ENCODE measurements at regions not wholly inside any gene's neighbourhood (a gene's known extent, or its start where the extent isn't known, plus 50 kb on each side); places are given as distances from the start of the nearest gene placed in this dataset.
"Not testable (repeated sequence)": the region's sequence is repeated elsewhere in the genome, so short reads cannot be mapped to it uniquely, and the experiment has no call there.

GRCh38 chr5:50590444-50591189 lies 75.8 kb upstream of the PARP8 start:
- DNase-seq = not testable (repeated sequence)

DNA sequence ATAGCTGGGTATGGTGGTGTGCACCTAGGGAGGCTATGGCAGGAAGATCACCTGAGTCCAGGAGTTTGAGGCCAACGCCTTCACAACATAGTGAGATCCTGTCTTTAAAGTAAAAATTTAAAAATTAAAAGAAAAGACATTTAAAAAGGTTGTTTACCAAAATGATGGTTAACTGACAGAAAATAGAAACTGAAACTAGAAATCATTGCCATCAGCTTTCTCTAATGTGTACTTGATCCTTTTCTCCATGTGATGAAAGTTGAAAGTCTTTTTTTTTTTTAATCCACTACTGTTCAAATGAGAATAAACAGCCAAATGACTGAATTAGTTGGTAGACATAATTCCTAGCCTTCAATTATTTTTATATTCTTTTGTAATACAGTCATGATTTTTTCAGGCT lies 75.1 kb upstream of the PARP8 start:
- DNase-seq = not testable (repeated sequence)

GRCh38 chr5:50593681-50594080 lies 72.8 kb upstream of the PARP8 start:
- DNase-seq = no peak

GRCh38 chr5:50595199-50595598 lies 71.2 kb upstream of the PARP8 start:
- peak; percentile 10 for DNase-seq

DNA sequence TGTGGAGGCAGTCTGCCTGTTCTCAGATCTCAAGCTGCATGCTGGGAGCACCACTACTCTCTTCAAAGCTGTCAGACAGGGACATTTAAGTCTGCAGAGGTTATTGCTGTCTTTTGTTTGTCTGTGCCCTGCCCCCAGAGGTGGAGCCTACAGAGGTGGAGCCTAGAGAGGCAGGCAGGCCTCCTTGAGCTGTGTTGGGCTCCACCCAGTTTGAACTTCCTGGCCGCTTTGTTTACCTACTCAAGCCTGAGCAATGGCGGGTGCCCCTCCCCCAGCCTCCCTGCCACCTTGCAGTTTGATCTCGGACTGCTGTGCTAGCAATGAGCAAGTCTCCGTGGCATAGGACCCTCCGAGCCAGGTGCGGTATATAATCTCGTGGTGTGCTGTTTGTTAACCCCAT lies 64.9 kb upstream of the PARP8 start:
- DNase-seq = not testable (repeated sequence)

DNA sequence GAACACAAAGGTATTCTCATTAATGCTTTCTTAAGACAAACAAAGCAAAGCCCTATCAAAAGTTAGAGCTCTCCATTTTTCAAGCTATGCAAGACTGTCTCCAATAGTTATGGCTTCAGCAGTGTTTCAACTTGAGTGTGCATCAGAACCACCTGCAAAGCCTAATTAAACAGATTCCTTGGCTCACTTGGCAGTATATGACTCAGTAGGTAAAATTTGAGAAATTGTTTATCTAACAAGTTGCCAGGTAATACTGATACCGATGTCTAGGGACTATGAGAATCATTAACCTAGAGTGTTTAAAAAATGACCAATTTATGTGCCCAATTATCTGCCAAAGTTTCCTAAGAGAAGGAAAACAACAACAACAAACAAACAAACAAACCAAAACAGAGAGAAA lies 60.3 kb upstream of the PARP8 start:
- no peak for DNase-seq

DNA sequence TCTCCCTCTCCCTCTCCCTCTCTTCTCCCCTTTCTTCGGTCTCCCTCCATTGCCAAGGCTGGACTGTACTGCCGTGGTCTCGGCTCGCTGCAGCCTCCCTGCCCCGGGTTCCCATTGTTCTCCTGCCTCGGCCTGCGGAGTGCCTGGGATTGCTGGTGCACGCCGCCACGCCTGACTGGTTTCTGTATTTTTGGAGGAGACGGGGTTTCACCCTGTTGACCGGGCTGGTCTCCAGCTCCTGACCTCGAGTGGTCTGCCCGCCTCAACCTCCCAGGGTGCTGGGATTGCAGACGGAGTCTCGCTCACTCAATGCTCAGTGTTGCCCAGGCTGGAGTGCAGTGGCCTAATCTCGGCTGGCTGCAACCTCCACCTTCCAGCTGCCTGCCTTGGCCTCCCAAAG lies 59.0 kb upstream of the PARP8 start:
- not testable (repeated sequence) for DNase-seq

GRCh38 chr5:50607953-50608705 lies 58.3 kb upstream of the PARP8 start:
- DNase-seq = not testable (repeated sequence)

DNA sequence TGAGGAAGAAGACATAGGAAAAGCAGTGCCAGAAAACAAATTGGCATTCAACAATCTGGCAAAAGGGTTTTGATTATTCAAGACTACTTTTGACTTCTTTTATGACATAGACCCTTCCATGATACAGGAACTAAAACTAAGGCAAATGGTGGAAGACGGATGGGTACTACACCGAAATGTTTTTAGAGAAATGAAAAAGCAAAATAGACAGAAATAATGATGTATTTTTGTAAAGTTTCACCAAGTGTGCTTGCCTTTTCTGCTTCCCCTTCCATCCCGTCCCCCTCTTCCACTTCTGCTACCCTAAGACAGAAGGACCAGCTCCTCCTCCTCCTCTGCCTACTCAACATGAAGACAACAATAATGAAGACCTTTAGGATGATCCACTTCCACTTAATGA lies 53.4 kb upstream of the PARP8 start:
- peak; percentile 9 for DNase-seq
